Large intestine (tissue), 3 donors: ENCODE measurements at regions not wholly inside any gene's neighbourhood (a gene's known extent, or its start where the extent isn't known, plus 50 kb on each side); places are given as distances from the start of the nearest gene placed in this dataset.
"Not testable (repeated sequence)": the region's sequence is repeated elsewhere in the genome, so short reads cannot be mapped to it uniquely, and the experiment has no call there.

Experiments
- DNase-seq, 2 donors: peaks; one replicate each; pipeline versions ENCODE4 v3.0.0 to v3.0.0-alpha.2; 2013
- H3K27ac ChIP-seq: one replicate; pipeline ENCODE4 v1.5.1; 2013; ENCODE audit warnings: low read length
- H3K27me3 ChIP-seq: 2 replicates; pipeline ENCODE4 v1.6.1; 2013; ENCODE audit warnings: low read length; ENCODE audit not compliant: control insufficient read depth, insufficient read depth
- H3K36me3 ChIP-seq: 2 replicates; pipeline ENCODE4 v1.6.1; 2013; ENCODE audit warnings: low read length; ENCODE audit not compliant: control insufficient read depth, insufficient read depth
- H3K4me1 ChIP-seq: one replicate; pipeline ENCODE4 v1.6.1; 2013; ENCODE audit warnings: low read length; ENCODE audit not compliant: control insufficient read depth, insufficient read depth
- H3K4me3 ChIP-seq: one replicate; pipeline ENCODE4 v1.5.1; 2013; ENCODE audit warnings: low read length
- H3K9me3 ChIP-seq: one replicate; pipeline ENCODE4 v1.6.1; 2013; ENCODE audit warnings: mild to moderate bottlenecking, low read depth, low read length, moderate library complexity; ENCODE audit not compliant: control insufficient read depth
- WGBS: methylation state at CpG from one replicate; pipeline ENCODE4 v1.1.5; 2013; ENCODE audit warnings: low lambda C conversion rate; ENCODE audit not compliant: insufficient coverage; 5-methylcytosine and 5-hydroxymethylcytosine counted together

DNA sequence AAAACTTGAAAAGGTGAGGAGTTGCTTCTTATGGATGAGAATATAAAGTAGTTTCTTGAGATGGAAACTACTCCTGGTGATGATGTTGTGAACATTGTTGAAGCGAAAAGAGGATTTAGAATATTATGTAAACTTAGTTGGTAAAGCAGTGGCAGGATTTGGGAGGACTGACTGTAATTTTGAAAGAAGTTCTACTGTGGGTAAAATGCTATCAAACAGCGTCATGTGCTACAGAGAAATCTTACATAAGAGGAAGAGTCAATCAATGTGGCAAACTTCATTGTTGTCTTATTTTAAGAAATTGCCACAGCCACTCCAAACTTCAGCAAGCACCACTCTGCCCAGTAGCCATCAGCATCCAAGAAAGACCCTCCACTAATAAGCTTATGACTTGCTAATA is 112.9 kb upstream of the ZEB2 start:
- H3K27ac ChIP-seq = no peak overlapping the region
- DNase-seq = no peak
- H3K4me3 ChIP-seq = no peak overlapping the region
- no peaks in the 10 kb centered on the region for H3K4me1 ChIP-seq
- H3K9me3 ChIP-seq = no peaks in the 10 kb centered on the region
- WGBS = 100% methylated on average over 1 of the region's 2 CpGs
- H3K36me3 ChIP-seq = no peaks in the 10 kb centered on the region
- H3K27me3 ChIP-seq = no peaks in the 10 kb centered on the region

DNA sequence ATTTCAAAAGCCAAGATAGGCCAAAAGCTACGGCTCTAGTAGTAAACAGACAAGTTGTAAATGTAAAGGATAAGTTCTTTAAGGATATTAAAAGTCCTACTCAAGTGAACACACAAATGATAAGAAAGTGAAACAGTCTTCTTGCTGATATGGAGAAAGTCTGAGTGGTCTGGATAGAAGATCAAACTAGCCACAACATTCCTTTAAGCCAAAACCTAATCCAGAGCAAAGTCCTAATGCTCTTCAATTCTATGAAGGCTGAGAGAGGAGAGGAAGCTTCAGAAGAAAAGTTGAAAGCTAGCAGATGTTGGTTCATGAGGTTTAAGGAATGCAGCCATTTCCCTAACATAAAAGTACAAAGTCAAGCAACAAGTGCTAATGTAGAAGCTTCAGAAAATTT is 111.7 kb upstream of the ZEB2 start:
- no peaks in the 10 kb centered on the region for H3K9me3 ChIP-seq
- no peaks in the 10 kb centered on the region for H3K4me1 ChIP-seq
- DNase-seq = no peak
- 29% methylated on average over 1 of the region's 1 CpG for WGBS
- no peaks in the 10 kb centered on the region for H3K36me3 ChIP-seq
- H3K27me3 ChIP-seq = no peaks in the 10 kb centered on the region
- no peak overlapping the region for H3K27ac ChIP-seq
- no peak overlapping the region for H3K4me3 ChIP-seq

DNA sequence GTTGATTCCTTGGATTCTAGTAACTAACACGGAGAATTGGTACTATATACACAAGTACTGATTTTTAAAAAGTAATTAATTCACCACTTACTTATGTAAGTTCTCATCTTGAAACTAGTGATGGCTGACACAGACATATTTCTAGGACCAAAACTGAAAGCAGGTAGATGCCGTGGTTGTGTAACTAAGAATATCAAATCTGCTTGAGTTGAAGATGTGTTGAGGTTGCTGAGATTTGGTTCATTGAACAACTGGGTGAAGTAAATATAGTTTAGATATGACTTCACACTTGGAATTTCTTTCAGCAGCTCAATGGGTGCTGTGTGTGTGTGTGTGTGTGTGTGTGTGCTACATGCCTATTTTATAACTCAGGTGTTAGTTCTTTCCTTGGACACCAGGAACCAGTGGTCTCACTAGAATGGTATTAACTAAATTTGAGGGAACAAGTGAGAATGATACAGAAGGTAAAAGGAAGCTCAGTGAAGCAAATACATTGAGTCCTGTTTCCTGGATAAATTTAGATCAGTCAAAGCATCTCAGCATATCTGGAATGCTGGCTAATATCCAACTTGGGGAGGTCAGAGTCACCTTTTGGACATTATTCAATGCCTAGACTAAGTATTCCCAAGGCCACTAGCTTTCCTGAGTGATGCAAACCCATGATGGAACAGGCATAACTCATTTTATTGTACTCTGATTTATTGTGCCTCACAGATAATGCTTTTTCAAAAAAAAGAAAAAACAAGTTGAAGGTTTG is 110.7 kb upstream of the ZEB2 start:
- no peaks in the 10 kb centered on the region for H3K36me3 ChIP-seq
- H3K4me3 ChIP-seq = no peak overlapping the region
- 100% methylated on average over 1 of the region's 2 CpGs for WGBS

DNA sequence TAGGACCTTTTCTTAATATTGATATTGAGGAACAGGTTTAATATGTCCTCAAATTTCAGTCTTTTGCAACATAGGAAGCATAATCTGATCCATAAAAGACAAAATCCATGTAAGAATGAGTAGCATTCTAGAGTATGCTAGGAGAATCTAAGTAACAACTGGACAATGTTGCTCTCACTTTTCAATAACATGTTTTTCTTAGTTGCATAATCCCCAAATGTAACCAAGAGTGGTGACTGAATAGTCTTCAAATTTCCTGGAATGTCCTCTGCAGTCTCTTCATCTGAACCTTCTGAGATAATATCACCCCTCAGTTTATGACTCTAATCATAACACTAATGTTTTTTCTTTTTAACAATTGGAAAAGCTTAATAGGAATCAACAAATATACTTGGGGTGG is 110.0 kb upstream of the ZEB2 start:
- no peaks in the 10 kb centered on the region for H3K9me3 ChIP-seq
- no peak overlapping the region for H3K4me3 ChIP-seq
- no peak for DNase-seq

More for the DNA sequence above, 110.7 kb upstream of the ZEB2 start:
- H3K27me3 ChIP-seq = no peaks in the 10 kb centered on the region
- no peak for DNase-seq
- H3K4me1 ChIP-seq = no peaks in the 10 kb centered on the region
- H3K9me3 ChIP-seq = no peaks in the 10 kb centered on the region
- no peak overlapping the region for H3K27ac ChIP-seq

DNA sequence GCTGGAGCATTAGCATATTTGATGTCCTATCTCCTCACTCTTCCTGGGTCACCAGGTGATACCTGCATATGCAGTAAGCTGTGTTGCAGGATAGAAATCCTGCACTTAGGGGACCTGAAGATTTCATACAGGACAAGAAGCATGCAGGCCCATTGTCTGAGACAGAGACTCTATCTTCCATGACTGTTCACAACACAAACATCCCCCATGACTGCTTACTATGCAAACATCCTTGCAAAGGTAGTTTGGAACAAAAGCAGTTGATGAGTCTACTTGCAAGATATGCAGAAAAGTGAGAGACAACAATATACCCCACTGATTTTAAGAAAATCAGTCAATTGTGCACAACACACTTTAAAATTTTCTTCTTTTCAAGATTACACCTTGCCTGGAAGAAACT is 108.6 kb upstream of the ZEB2 start:
- Histone ChIP-seq H3K9me3 (no peaks in the 10 kb centered on the region), H3K4me1 (no peaks in the 10 kb centered on the region), H3K4me3 (no peak overlapping the region), H3K27me3 (no peaks in the 10 kb centered on the region), H3K27ac (no peak overlapping the region), H3K36me3 (no peaks in the 10 kb centered on the region)
- no peak for DNase-seq

More for the DNA sequence above, 110.0 kb upstream of the ZEB2 start:
- Histone ChIP-seq H3K36me3 (no peaks in the 10 kb centered on the region), H3K4me1 (no peaks in the 10 kb centered on the region), H3K27ac (no peak overlapping the region), H3K27me3 (no peaks in the 10 kb centered on the region)

DNA sequence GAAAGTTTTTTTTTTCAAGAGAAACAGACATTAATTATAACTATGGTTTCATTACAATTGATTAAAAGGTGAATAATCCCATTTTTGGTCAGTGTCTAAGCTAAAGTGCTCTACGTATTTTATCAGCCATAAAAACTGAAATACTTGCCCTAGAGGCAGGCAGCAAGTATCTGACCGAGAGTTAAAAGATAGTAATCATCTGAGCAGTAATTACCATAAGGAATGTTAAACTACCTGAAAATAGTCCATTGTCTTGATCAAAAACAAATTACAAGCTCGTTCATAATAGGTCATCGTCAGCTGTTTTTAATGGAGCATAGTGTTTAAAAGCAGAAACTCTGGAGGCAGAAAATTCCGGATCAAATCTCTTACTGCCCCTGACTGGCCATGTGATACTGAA is 105.7 kb upstream of the ZEB2 start:
- no peaks in the 10 kb centered on the region for H3K27me3 ChIP-seq
- H3K36me3 ChIP-seq = no peaks in the 10 kb centered on the region
- WGBS = 100% methylated on average over 1 of the region's 5 CpGs
- no peak for DNase-seq
- no peaks in the 10 kb centered on the region for H3K4me1 ChIP-seq
- no peaks in the 10 kb centered on the region for H3K9me3 ChIP-seq
- H3K27ac ChIP-seq = no peak overlapping the region
- H3K4me3 ChIP-seq = no peak overlapping the region

DNA sequence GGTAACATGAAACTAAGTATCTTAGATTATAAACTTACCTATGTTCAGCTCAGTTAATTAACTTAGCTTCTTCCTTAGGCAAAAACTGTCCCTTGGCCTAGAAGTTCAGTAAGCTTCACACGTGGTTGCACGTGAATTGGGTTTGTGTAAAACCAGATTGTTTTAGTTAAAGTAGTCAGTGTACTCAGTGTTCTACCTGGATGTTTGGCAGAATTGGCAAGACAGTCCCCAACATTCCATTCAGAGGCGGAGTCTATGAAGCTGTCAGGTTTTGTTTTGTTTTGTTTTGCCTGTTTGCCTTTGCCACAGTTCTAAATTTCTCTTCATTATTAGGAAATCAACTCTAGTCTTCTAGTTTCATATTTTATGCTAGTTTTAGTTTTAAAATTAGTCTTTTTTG is 105.3 kb upstream of the ZEB2 start:
- H3K4me1 ChIP-seq = no peaks in the 10 kb centered on the region
- WGBS = 100% methylated on average over 1 of the region's 3 CpGs

GRCh38 chr2:144624451-144624850 is 104.5 kb upstream of the ZEB2 start:
- WGBS = 94% methylated on average over 3 of the region's 4 CpGs
- Histone ChIP-seq H3K36me3 (no peaks in the 10 kb centered on the region), H3K27ac (no peak overlapping the region), H3K27me3 (no peaks in the 10 kb centered on the region), H3K4me1 (no peaks in the 10 kb centered on the region), H3K4me3 (no peak overlapping the region), H3K9me3 (no peaks in the 10 kb centered on the region)
- DNase-seq = no peak

More for the DNA sequence above, 105.3 kb upstream of the ZEB2 start:
- Histone ChIP-seq H3K9me3 (no peaks in the 10 kb centered on the region), H3K4me3 (no peak overlapping the region), H3K36me3 (no peaks in the 10 kb centered on the region), H3K27ac (no peak overlapping the region), H3K27me3 (no peaks in the 10 kb centered on the region)
- no peak for DNase-seq

GRCh38 chr2:144622373-144622772 is 102.5 kb upstream of the ZEB2 start:
- WGBS = no CpG with 5 or more reads among the region's 1 CpG

GRCh38 chr2:144621266-144621665 is 101.3 kb upstream of the ZEB2 start:
- Histone ChIP-seq H3K9me3 (no peaks in the 10 kb centered on the region), H3K27ac (no peak overlapping the region), H3K4me1 (no peaks in the 10 kb centered on the region), H3K36me3 (no peaks in the 10 kb centered on the region), H3K4me3 (no peak overlapping the region), H3K27me3 (no peaks in the 10 kb centered on the region)
- DNase-seq = no peak
- 100% methylated on average over 1 of the region's 3 CpGs for WGBS

More at GRCh38 chr2:144622373-144622772, 102.5 kb upstream of the ZEB2 start:
- H3K4me1 ChIP-seq, H3K27me3 ChIP-seq, H3K4me3 ChIP-seq, DNase-seq, H3K9me3 ChIP-seq, H3K27ac ChIP-seq, H3K36me3 ChIP-seq: not testable (repeated sequence)

GRCh38 chr2:144619760-144620159 is 99.8 kb upstream of the ZEB2 start:
- Histone ChIP-seq H3K4me3 (no peak overlapping the region), H3K27me3 (no peaks in the 10 kb centered on the region), H3K4me1 (no peaks in the 10 kb centered on the region), H3K27ac (no peak overlapping the region), H3K36me3 (no peaks in the 10 kb centered on the region), H3K9me3 (no peaks in the 10 kb centered on the region)
- DNase-seq = no peak
- 67% methylated on average over 3 of the region's 3 CpGs for WGBS
